Upper lobe of right lung (tissue), 1 donor: ENCODE measurements at regions not wholly inside any gene's neighbourhood (a gene's known extent, or its start where the extent isn't known, plus 50 kb on each side); places are given as distances from the start of the nearest gene placed in this dataset.
"Not testable (repeated sequence)": the region's sequence is repeated elsewhere in the genome, so short reads cannot be mapped to it uniquely, and the experiment has no call there.

Source experiments
- ATAC-seq: fragments of 200-7000 bp; cut with Tn5 transposase; one replicate; pipeline ENCODE4 v1.9.1; 2020; ENCODE audit warnings: mild to moderate bottlenecking, moderate library complexity
- DNase-seq: peaks from one replicate; pipeline ENCODE4 v3.0.0-alpha.2; 2020
- H3K27ac ChIP-seq: fragments of 200-600 bp; one replicate; pipeline ENCODE4 v1.8.0; 2022
- H3K27me3 ChIP-seq: fragments of 200-600 bp; one replicate; pipeline ENCODE4 v1.8.0; 2022; ENCODE audit warnings: mild to moderate bottlenecking
- H3K36me3 ChIP-seq: fragments of 200-600 bp; one replicate; pipeline ENCODE4 v1.8.0; 2022
- H3K4me1 ChIP-seq: fragments of 200-600 bp; one replicate; pipeline ENCODE4 v1.8.0; 2022
- H3K4me3 ChIP-seq: fragments of 200-600 bp; one replicate; pipeline ENCODE4 v1.8.0; 2022; ENCODE audit warnings: mild to moderate bottlenecking
- H3K9me3 ChIP-seq: fragments of 200-600 bp; one replicate; pipeline ENCODE4 v1.8.0; 2022
- CTCF ChIP-seq: fragments of 200-600 bp; IDR thresholded peaks from one replicate; pipeline ENCODE4 v1.8.0; 2022; ENCODE audit warnings: antibody characterized with exemption
- intact Hi-C: fragments of 100-400 bp; cut with DNase I; formaldehyde crosslinking; loops from one replicate; pipeline ENCODE4 v1.11.0; 2022
- donor health status: DM: no; HTN: yes; CAD: no; lungs with severe emphysema.

GRCh38 chr11:38138972-38139371, 1540.9 kb upstream of the RAG2 start:
- Histone ChIP-seq H3K9me3 (no peaks in the 10 kb centered on the region), H3K27ac (no peak overlapping the region), H3K4me1 (no peaks in the 10 kb centered on the region), H3K27me3 (no peaks in the 10 kb centered on the region), H3K4me3 (no peak overlapping the region), H3K36me3 (no peaks in the 10 kb centered on the region)
- DNase-seq (no peak), ATAC-seq (no peak)
- TF ChIP-seq CTCF, result no peak
- intact Hi-C loops, result no loop called here

- Histone ChIP-seq H3K4me3 (no peak overlapping the region), H3K36me3 (no peaks in the 10 kb centered on the region), H3K27me3 (no peaks in the 10 kb centered on the region), H3K4me1 (no peaks in the 10 kb centered on the region), H3K27ac (no peak overlapping the region), H3K9me3 (no peaks in the 10 kb centered on the region)
- intact Hi-C loops, result no loop called here
- DNase-seq, result no peak
- TF ChIP-seq CTCF, result no peak
- ATAC-seq, result no peak
Measured at GRCh38 chr11:38136887-38137286, 1538.9 kb upstream of the RAG2 start.

DNA sequence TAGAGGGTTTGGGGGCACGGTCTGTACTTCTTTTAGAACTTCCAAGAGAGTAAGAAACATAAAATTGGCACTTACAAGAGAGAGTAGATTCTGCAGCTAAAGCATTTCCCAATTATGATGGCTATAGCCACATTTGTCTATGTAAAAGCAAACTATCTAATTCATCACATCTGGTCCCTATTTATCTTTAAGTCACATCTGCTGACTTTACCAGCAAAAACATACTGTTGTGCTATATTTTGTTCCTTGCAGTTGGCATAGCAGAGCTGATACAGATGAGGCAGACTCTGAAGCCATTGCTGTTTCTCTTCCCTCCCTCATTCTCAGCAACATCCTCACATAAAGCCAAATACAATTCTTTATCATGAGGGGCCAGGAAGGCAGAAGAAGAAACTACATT, 1533.5 kb upstream of the RAG2 start:
- Histone ChIP-seq H3K36me3 (no peaks in the 10 kb centered on the region), H3K4me3 (no peak overlapping the region), H3K9me3 (no peaks in the 10 kb centered on the region), H3K27ac (no peak overlapping the region), H3K27me3 (no peaks in the 10 kb centered on the region), H3K4me1 (no peaks in the 10 kb centered on the region)
- TF ChIP-seq CTCF, result no peak
- ATAC-seq (no peak), DNase-seq (no peak)
- intact Hi-C loops, result no loop called here

- H3K36me3 ChIP-seq, result no peaks in the 10 kb centered on the region
- no peaks in the 10 kb centered on the region for H3K4me1 ChIP-seq
- ATAC-seq (no peak), DNase-seq (no peak)
- no peak overlapping the region for H3K4me3 ChIP-seq
- intact Hi-C loops, result no loop called here
- no peaks in the 10 kb centered on the region for H3K9me3 ChIP-seq
- no peak overlapping the region for H3K27ac ChIP-seq
- no peak for TF ChIP-seq CTCF
- no peaks in the 10 kb centered on the region for H3K27me3 ChIP-seq
Measured at GRCh38 chr11:38130976-38131375, 1532.9 kb upstream of the RAG2 start.

GRCh38 chr11:38130514-38130913, 1532.5 kb upstream of the RAG2 start:
- no peaks in the 10 kb centered on the region for H3K36me3 ChIP-seq
- no peaks in the 10 kb centered on the region for H3K4me1 ChIP-seq
- no peak for DNase-seq
- no peaks in the 10 kb centered on the region for H3K27me3 ChIP-seq
- ATAC-seq, result no peak
- no peak overlapping the region for H3K27ac ChIP-seq
- no peak for TF ChIP-seq CTCF
- intact Hi-C loops, result no loop called here
- H3K9me3 ChIP-seq, result no peaks in the 10 kb centered on the region
- H3K4me3 ChIP-seq, result no peak overlapping the region

- H3K27ac ChIP-seq, result no peak overlapping the region
- H3K9me3 ChIP-seq, result no peaks in the 10 kb centered on the region
- ATAC-seq (no peak), DNase-seq (no peak)
- TF ChIP-seq CTCF, result no peak
- H3K4me3 ChIP-seq, result no peak overlapping the region
- intact Hi-C loops, result no loop called here
- no peaks in the 10 kb centered on the region for H3K36me3 ChIP-seq
- no peaks in the 10 kb centered on the region for H3K27me3 ChIP-seq
- no peaks in the 10 kb centered on the region for H3K4me1 ChIP-seq
Measured at GRCh38 chr11:38123673-38124072, 1525.6 kb upstream of the RAG2 start.

- H3K36me3 ChIP-seq, DNase-seq, intact Hi-C loops: not testable (repeated sequence)
Measured at GRCh38 chr11:38116616-38117015, 1518.6 kb upstream of the RAG2 start.

GRCh38 chr11:38115381-38115780, 1517.3 kb upstream of the RAG2 start:
- H3K27me3 ChIP-seq, H3K36me3 ChIP-seq, ATAC-seq, DNase-seq, H3K27ac ChIP-seq, H3K9me3 ChIP-seq, H3K4me1 ChIP-seq, intact Hi-C loops, H3K4me3 ChIP-seq: not testable (repeated sequence)

More at GRCh38 chr11:38116616-38117015, 1518.6 kb upstream of the RAG2 start:
- not testable (repeated sequence) for H3K4me1 ChIP-seq, H3K9me3 ChIP-seq, ATAC-seq, H3K4me3 ChIP-seq, H3K27me3 ChIP-seq, H3K27ac ChIP-seq
